Thyroid gland (tissue), 4 donors: ENCODE measurements at regions not wholly inside any gene's neighbourhood (a gene's known extent, or its start where the extent isn't known, plus 50 kb on each side); places are given as distances from the start of the nearest gene placed in this dataset.

Experiments used
- DNase-seq, 2 donors: peaks; one replicate each; pipeline ENCODE4 v3.0.0-alpha.2; 2019
- H3K27ac ChIP-seq, 3 donors: fragments of 200-600 bp; sonication (generic); 1 replicate in 2 of 3; 2 replicates in 1 of 3; pipeline ENCODE4 v1.5.1; 2016 to 2019; ENCODE audit warnings: mild to moderate bottlenecking in 1 of 3, moderate library complexity in 1 of 3
- H3K27me3 ChIP-seq: fragments of 200-600 bp; sonication (generic); one replicate; pipeline ENCODE4 v1.5.1; 2019
- H3K36me3 ChIP-seq, 2 donors: fragments of 200-600 bp; sonication (generic); one replicate each; pipeline ENCODE4 v1.5.1; 2016 to 2019
- H3K4me1 ChIP-seq, 2 donors: fragments of 200-600 bp; sonication (generic); one replicate each; pipeline ENCODE4 v1.5.1; 2017 to 2019
- H3K4me3 ChIP-seq, 3 donors: fragments of 200-600 bp; sonication (generic); replicated peaks in 1 of 3; 1 replicate in 2 of 3; 2 replicates in 1 of 3; pipeline ENCODE4 v1.5.1; 2016; ENCODE audit warnings: mild to moderate bottlenecking in 1 of 3
- H3K9me3 ChIP-seq: fragments of 200-600 bp; sonication (generic); one replicate; pipeline ENCODE4 v1.5.1; 2017
- POLR2A ChIP-seq, 2 donors: fragments of 450-650 bp; IDR thresholded peaks; one replicate each; pipeline ENCODE4 v1.6.1; 2017; ENCODE audit warnings: antibody characterized with exemption in 2 of 2, mild to moderate bottlenecking in 2 of 2, moderate library complexity in 1 of 2
- WGBS, 2 donors: methylation state at CpG; one replicate each; pipeline ENCODE4 v1.1.5; 2017; 5-methylcytosine and 5-hydroxymethylcytosine counted together
- intact Hi-C: fragments of 100-400 bp; cut with DNase I; formaldehyde crosslinking; loops from one replicate; pipeline ENCODE4 v1.15.1; 2023
- TF ChIP-seq, protein P1 (sequence below), 6 experiments: fragments of 200-600 bp in 3 of 6; fragments of 450-650 bp in 3 of 6; sonication (generic) in 3 of 6; IDR thresholded peaks; one replicate each; pipeline ENCODE4 v1.5.1; 2016 to 2019; ENCODE audit warnings: antibody characterized with exemption in 6 of 6, mild to moderate bottlenecking in 2 of 6, inconsistent platforms in 1 of 6, moderate library complexity in 1 of 6

DNA sequence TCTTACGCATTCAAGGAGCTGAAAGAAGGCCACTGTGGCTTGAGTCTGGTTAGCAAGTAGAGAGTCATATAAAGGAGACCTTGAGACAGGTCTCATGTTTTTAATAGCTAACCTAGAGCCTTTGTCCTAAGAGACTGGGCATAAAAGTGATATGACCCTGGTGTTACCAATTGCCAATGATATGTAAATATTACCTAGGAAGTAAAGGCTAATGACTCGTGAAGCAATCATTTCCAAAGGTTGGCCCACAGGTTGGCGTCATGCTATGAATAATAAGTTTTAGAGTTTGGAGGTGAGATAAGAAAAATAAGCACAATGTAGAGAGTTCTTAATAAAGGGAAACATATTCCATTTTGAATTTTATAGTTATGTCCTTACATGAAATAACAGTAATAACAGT, 116.6 kb upstream of the PLEKHA5 start:
- TF ChIP-seq, protein P1, sequence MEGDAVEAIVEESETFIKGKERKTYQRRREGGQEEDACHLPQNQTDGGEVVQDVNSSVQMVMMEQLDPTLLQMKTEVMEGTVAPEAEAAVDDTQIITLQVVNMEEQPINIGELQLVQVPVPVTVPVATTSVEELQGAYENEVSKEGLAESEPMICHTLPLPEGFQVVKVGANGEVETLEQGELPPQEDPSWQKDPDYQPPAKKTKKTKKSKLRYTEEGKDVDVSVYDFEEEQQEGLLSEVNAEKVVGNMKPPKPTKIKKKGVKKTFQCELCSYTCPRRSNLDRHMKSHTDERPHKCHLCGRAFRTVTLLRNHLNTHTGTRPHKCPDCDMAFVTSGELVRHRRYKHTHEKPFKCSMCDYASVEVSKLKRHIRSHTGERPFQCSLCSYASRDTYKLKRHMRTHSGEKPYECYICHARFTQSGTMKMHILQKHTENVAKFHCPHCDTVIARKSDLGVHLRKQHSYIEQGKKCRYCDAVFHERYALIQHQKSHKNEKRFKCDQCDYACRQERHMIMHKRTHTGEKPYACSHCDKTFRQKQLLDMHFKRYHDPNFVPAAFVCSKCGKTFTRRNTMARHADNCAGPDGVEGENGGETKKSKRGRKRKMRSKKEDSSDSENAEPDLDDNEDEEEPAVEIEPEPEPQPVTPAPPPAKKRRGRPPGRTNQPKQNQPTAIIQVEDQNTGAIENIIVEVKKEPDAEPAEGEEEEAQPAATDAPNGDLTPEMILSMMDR (IDR thresholded peaks at IDR 0.05): no peak
- intact Hi-C loops: no loop called here
- Histone ChIP-seq H3K36me3 (no peaks in the 10 kb centered on the region), H3K4me3 (no peak overlapping the region), H3K27ac (no peak overlapping the region), H3K9me3 (no peaks in the 10 kb centered on the region), H3K4me1 (no peaks in the 10 kb centered on the region), H3K27me3 (no peaks in the 10 kb centered on the region)
- WGBS, 2 donors: 97% methylated on average over 3 of the region's 3 CpGs
- DNase-seq: no peak

DNA sequence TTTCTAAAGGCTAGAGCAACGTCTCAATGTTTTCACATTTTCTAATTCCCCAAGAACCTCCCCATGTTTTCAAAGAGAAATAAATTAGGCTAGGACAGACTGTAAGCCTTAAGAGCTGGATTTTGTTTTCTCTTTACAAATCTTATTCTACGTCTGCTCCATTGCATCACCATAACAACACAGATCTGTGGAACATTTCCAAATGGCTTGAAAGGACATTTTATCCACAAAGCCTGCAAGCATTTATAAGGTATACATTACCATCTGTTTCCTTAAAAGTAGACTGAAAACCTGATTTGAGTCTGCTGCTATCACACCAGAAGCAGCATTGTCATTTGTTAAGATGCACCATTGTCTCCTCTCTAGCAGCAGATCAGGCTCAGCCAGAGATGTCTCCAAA, 115.3 kb upstream of the PLEKHA5 start:
- no peak for DNase-seq
- TF ChIP-seq POLR2A (IDR thresholded peaks at IDR 0.05): no peak
- TF ChIP-seq, protein P1 (IDR thresholded peaks at IDR 0.05): no peak
- Histone ChIP-seq H3K36me3 (no peaks in the 10 kb centered on the region), H3K4me1 (no peaks in the 10 kb centered on the region), H3K27ac (no peak overlapping the region), H3K4me3 (no peak overlapping the region), H3K9me3 (no peaks in the 10 kb centered on the region), H3K27me3 (no peaks in the 10 kb centered on the region)
- 38 to 54% methylated on average over 2 of the region's 2 CpGs for WGBS, 2 donors
- intact Hi-C loops: no loop called here

DNA sequence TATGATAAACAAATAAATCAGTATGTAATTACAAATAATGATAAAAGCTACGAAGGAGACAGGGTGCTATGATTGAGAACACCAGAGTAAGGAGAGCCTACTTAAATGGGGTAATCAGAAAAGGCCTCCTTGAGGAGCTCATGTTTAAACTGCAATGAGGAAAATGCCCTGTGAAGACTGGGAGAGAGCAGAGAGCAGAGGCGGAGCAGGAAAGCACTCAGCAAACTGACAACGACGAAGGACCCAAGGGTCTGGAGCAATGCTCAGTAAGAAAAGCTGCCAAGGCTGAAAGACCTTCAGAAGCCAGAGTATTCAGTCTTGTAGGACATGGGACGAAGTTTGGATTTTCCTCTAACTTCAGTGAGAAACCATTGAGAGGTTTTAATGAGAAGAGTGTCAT, 114.2 kb upstream of the PLEKHA5 start:
- no peak for TF ChIP-seq POLR2A (IDR thresholded peaks at IDR 0.05)
- Histone ChIP-seq H3K4me3 (no peak overlapping the region), H3K36me3 (no peaks in the 10 kb centered on the region), H3K4me1 (no peaks in the 10 kb centered on the region), H3K9me3 (no peaks in the 10 kb centered on the region), H3K27ac (no peak overlapping the region), H3K27me3 (no peaks in the 10 kb centered on the region)
- DNase-seq: no peak
- intact Hi-C loops: no loop called here
- 58 to 60% methylated on average over 5 of the region's 5 CpGs for WGBS, 2 donors

DNA sequence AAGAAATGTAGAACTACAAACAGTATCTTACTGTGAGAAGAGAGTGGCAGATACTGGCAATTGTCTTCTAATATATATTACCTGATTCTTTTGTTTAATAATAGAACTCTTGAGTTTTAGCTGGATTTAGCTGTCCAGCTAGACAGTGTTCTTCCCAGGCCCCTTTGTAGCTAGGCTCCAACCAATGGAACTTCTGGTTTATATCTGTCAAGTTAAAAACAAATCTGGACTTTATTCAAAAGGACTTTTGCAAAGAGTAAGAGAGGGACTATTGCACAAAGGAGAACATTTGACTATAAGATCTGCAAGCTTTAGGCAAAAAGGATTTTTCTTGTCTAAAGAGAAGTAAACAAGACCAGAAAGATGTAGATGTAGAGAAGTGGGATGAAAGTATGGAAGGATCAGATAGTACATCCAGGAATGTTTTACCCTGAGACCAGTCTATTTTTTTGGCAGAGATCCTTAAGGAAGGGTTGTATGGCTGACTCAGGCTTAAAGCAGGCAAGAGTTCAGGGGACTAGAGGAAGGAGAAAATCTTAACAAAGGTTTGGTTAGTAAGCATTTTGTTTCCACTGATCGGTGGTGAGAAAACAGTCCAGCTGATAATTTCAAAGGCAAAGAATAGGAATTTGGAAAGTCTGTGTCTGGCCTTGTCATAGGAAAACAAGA, 111.1 kb upstream of the PLEKHA5 start:
- Histone ChIP-seq H3K36me3 (no peaks in the 10 kb centered on the region), H3K9me3 (no peaks in the 10 kb centered on the region), H3K27ac (no peak overlapping the region), H3K4me1 (no peaks in the 10 kb centered on the region), H3K4me3 (no peak overlapping the region), H3K27me3 (no peaks in the 10 kb centered on the region)
- 68 to 80% methylated on average over 1 of the region's 1 CpG for WGBS, 2 donors
- TF ChIP-seq, protein P1 (IDR thresholded peaks at IDR 0.05): no peak
- no peak for TF ChIP-seq POLR2A (IDR thresholded peaks at IDR 0.05)
- intact Hi-C loops: no loop called here
- no peak for DNase-seq

DNA sequence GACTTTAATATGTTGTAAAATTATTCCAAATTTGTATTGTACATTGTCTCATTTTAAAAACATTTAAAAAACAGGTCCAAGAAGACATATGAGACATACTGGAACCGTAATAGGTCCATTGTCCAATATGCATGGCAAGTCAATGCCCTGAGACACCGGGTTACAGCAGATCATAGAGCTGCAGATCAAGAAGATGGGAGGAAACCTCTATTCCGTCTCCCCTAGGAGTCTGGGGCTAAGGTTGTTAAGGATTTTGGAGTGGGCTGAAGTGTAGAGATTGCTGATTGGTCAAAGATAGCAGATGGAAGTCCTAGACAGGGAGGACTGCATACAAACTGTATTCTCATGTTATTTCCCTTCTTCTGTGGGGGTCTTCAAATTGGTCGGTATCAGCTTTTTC, 108.3 kb upstream of the PLEKHA5 start:
- TF ChIP-seq POLR2A (IDR thresholded peaks at IDR 0.05): no peak
- TF ChIP-seq, protein P1 (IDR thresholded peaks at IDR 0.05): no peak
- intact Hi-C loops: no loop called here
- WGBS, 2 donors: 79 to 88% methylated on average over 4 of the region's 4 CpGs
- Histone ChIP-seq H3K27ac (no peak overlapping the region), H3K9me3 (no peaks in the 10 kb centered on the region), H3K36me3 (no peaks in the 10 kb centered on the region), H3K4me1 (no peaks in the 10 kb centered on the region), H3K27me3 (no peaks in the 10 kb centered on the region), H3K4me3 (no peak overlapping the region)
- DNase-seq: no peak

DNA sequence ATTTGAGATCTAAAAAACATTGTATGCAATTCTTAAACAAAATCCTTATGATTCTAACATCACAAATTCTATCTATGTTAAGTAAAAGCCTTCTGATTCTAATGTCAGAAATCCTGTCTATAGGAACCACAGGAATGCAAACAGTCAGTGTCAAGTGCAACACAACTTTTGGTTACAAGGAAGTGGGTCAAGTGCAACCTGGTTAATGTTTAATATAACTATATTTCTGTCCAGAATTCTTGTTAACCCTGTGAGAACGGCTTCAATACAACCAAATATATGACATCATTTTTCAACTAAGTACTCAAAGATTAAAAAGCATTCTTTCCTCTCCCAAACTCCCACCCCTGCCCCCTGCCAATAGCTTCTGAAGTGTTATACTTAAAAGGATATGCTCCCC, 107.9 kb upstream of the PLEKHA5 start:
- TF ChIP-seq, protein P1 (IDR thresholded peaks at IDR 0.05): no peak
- TF ChIP-seq POLR2A (IDR thresholded peaks at IDR 0.05): no peak
- H3K27me3 ChIP-seq: no peaks in the 10 kb centered on the region
- H3K36me3 ChIP-seq: no peaks in the 10 kb centered on the region
- H3K27ac ChIP-seq: no peak overlapping the region
- H3K4me1 ChIP-seq: no peaks in the 10 kb centered on the region
- DNase-seq: no peak
- intact Hi-C loops: no loop called here
- H3K4me3 ChIP-seq: no peak overlapping the region
- 55 to 57% methylated on average over 1 of the region's 1 CpG for WGBS, 2 donors
- no peaks in the 10 kb centered on the region for H3K9me3 ChIP-seq
